ENCODE measurements at regions not wholly inside any gene's neighbourhood (a gene's known extent, or its start where the extent isn't known, plus 50 kb on each side); places are given as distances from the start of the nearest gene placed in this dataset.
A peak's percentile ranks its signal among the peaks of the same experiment; 100 is the strongest.
"Not testable (repeated sequence)": the region's sequence is repeated elsewhere in the genome, so short reads cannot be mapped to it uniquely, and the experiment has no call there.

DNA sequence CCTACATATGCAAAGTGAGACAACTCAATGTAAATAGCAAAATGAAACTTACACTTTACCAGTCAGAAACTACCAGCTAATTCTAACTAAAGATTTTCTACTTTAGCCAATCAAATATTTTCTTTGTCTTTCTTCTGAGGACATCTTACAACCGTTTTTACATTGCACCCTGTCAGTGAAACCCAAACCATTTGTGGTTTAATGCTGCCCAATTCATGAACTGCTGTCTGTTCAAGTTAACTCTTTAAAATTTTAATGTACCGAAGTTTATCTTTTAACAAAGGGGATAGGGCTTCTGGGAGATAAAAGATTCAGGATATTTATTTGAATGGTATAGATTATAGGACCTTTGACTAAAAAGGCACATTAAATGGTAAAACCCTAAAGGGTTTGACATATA lies 121.3 kb upstream of the HDDC2 start:
- no peak for DNase-seq

GRCh38 chr6:125431971-125432370 lies 130.2 kb upstream of the HDDC2 start:
- no peak for DNase-seq

DNA sequence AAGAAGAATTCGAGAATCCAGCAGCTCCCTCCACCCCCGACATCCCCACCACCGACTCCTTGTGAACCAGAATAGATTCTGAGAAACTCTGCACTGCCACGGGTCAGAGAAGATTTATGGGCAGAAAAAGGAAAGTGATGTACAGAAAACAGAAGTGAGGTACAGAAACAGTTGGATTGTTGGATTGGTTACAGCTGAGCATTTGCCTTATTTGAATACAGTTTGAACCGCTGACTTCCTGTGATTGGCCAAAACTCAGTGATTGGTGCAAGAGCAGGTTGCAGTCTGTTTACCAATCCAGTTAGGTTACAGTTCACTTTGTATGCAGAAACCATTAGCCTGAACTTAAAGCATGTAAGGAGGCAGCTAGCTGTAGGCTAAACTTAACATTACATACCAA lies 131.2 kb upstream of the HDDC2 start:
- no peak for DNase-seq

- DNase-seq, result no peak
Observed at GRCh38 chr6:125434760-125435159, 133.0 kb upstream of the HDDC2 start.

DNA sequence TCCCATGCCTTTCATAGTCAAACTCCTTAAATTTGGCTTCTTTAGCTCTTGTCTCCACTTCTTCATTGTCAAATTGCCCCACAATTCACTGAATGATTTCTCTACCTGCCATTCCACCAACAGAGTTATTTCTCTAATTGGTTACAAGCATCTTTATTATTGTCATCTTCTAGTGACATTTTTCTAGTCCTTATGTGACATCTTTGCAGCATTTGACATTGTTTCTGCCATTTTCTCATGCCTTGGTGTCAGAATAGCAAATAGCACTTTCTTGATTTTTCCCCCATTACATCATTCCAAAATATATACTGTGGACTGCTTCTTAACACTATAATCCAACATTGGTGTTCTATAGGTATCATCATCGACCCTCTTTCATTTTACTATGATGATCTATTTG lies 137.7 kb upstream of the HDDC2 start:
- no peak for DNase-seq

- DNase-seq, result peak in 14 of 58 donors; percentile 0 to 41 (median 2)
Observed at GRCh38 chr6:125444006-125444923, 142.5 kb upstream of the HDDC2 start.

DNA sequence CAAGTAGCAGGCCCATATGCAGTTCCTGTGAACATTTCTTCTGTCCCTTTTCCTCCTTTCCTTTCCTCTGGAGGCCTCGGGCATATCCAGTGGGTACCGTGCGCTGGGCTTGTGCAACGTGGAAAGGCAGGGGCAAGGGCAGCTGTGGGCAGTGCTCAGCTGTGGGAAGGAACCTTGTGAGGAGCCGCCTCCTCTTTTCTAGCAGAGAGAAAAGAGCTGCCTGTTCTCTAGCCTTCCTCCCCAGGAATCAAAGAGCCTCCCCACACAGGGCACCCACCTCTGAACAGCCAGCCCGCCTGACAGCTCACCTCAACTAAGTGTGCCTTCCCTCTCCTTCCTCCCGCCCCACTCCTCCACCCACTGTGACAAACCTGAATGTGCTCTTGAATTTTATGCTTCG lies 143.3 kb upstream of the HDDC2 start:
- DNase-seq, result peak in 1 of 58 donors; percentile 40

DNA sequence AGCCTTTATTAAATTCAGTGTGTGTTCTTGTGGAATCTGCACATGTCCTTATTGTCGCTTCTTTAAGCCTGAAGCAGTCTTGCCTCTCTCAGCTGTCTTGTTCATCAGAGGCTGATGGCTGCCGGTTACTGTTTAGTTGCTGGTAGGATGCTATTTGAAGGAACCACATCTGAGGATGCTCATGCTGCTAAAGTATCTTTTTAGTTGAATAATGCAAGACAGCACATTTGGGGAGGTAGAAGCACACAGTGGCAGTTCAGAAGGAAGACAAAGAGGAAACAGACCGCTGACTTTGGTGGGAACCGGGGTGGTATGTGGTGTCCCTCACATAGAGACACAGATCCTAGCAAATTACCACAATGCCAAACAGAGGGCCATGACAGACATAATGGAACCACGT lies 144.2 kb upstream of the HDDC2 start:
- no peak for DNase-seq

DNA sequence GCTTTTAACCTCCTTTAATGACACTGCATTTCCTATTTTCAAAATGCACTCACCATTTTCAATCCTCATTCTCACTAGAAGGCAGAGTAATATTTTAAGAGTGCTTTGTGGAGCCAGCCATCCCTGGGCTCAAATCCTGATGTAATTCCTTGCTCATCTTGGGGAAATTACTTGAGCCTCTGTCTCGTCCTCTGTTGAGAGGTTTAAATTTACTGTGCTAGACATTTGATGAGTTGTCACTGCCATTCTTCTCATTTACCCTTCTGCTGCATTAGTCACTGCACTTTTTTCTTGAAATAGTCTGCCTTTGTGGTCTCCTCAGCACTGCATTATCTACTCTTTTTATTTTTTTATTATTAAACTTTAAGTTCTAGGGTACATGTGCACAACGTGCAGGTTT lies 150.0 kb upstream of the HDDC2 start:
- DNase-seq, result no peak

DNA sequence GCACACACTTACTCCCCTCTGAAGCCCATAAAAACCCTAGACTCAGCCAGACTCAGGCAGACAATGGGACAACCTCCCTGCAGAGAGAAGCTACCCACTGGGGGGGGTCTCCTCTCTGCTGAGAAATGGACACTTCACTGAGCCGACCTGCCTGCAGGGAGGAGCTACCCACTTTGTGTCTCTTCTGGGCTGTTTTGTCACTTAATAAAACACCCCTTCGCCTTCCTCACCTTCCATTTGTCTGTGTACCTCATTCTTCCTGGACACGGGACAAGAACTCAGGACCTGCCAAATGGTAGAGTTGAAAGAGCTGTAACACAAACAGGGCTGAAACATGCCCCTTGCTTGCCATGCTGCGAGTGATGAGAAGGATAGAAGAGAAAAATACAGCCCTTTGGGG lies 151.7 kb upstream of the HDDC2 start:
- DNase-seq, result no peak

GRCh38 chr6:125454351-125454750 lies 152.6 kb upstream of the HDDC2 start:
- DNase-seq, result no peak

DNA sequence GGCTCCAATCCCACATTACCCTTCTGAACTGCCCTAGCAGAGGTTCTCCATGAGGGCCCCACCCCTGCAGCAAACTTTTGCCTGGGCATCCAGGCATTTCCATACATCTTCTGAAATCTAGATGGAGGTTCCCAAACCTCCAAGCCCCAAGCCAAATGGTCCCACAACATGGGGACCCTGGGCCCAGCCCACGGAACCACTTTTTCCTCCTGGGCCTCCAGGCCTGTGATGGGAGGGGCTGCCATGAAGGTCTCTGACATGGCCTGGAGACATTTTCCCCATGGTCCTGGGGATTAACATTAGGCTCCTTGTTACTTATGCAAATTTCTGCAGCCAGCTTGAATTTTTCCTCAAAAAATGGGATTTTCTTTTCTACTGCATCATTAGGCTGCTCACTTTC lies 156.7 kb upstream of the HDDC2 start:
- not testable (repeated sequence) for DNase-seq

GRCh38 chr6:125465332-125465731 lies 163.6 kb upstream of the HDDC2 start:
- not testable (repeated sequence) for DNase-seq

DNA sequence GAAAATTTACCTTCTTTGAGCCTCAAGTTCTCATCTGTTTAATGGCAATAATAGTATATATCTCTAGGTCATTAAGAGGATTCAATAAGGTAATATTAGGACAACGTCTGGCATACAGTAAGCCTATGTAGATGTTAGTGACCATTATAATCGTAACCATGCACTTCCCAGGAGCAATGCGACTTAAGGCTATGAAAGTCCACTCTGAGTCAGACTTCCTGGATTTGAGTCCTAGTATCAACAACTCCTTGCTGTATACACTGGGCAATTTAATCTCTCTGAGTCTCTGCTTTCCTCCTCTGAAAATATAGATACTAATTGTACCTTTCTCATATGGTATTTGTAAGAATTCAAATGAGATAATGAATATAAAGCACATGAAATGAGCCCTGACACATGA lies 168.1 kb upstream of the HDDC2 start:
- DNase-seq, result no peak

DNA sequence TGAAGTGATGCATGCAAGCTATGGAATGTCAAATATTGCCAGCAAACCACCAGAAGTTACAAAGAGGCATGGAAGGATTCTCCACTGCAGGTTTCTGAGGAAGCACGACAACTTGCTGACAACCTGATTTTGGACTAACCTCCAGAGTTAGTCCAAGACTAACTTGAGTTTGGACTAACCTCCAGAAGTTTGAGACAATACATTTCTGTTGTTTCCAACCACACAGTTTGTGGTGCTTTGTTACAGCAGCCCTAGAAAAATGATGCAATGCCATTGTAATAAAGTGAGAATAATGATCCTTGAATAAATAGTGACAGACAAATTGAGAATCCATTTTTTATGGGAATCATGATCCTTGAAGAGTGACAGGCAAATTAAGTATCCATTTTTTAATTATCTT lies 169.9 kb upstream of the HDDC2 start:
- DNase-seq, result no peak

DNA sequence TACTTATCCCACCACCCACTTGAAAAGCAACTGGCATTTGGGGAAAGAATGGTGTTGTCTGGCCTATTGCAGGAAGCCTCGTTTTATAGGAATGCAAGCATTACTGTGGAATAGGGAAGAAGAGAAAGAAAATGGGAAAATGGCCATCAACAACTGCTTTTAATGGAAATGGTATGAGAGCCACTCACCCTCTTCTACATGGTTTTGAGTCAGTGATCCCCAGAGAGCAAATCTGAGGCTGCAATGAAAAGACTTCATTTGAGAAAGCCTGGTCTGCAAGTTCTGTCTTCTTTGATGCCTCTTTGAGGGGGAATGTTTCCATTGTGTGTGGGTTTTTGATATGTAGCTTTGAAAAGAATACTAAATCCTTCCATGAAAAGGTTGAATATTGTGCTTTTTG lies 172.3 kb upstream of the HDDC2 start:
- no peak for DNase-seq

DNA sequence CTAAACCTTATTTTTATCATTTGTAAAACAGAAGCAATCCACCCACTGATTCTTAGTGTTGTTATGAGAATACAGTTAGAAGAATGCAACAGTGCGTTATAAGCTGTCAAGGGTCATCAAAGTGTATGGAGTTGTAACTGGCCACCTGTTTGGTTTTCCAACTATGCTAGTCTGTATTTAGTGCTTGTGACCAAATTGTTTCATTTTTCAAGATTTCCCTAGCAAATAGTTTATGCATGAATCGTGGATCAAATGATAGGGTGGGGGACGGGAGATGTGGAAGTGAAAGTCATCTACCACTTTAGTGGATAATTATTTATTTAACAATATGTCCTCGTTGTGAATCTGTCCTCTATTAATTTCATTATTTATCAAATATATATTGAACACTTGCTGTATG lies 175.4 kb upstream of the HDDC2 start:
- DNase-seq, result no peak

DNA sequence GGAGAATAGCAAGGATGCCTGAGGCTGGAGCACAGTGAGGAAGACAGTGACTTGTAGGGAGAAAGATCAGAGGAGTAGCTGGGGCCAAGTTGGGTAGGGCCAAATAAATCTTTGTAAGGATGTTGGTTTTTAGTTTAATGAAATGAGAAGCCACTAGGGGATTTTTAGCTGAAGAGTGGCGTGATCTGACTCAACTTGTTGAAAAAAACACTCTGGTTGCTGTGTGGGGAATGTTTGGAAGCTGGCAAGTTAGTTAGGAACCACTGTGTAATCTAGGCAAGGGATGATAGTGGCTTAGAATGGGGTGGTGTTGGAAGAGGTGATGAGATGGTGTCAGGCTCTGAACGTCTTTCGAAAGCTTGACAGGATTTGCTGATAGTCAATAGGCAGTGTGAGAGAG lies 176.1 kb upstream of the HDDC2 start:
- DNase-seq, result no peak

DNA sequence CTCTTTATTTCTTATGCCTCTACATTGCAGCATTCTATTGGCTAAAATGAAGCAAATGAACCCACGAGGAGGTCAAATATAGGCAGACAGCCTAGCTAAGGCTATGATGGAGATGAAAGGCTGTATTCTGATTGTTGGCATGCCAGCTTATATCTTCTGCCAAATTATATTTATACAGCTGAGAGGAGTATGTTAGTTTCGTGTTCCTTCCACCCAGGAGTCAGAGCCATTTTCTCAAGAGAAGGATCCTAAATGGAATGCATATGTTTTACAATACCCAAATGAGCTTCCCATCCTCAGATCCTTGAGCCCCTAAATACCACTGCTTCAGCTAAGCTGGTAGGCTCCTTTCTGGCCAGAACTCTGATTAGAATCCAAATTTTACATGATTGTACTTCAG lies 178.4 kb upstream of the HDDC2 start:
- DNase-seq, result no peak

- DNase-seq, result no peak
Observed at GRCh38 chr6:125480571-125480970, 178.8 kb upstream of the HDDC2 start.

DNA sequence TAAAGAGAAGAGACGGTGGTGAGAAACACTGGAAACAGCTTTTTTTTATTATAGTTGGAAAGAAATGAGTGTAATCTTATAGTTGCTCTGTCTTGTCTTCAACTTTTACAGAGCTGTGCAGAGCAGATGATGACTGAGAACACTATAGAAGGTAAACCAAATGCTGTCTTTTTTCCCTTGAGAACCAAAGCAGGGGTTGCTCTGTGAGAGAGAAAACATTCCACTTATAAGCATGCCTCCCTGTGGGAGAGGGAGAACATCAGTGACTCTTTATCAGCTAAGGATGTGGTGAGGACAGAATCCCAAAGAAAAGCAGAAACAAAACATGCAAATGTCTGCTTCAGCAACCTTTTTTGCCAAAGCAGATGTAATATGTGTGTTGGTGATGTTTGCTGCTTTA lies 179.3 kb upstream of the HDDC2 start:
- DNase-seq, result no peak

DNA sequence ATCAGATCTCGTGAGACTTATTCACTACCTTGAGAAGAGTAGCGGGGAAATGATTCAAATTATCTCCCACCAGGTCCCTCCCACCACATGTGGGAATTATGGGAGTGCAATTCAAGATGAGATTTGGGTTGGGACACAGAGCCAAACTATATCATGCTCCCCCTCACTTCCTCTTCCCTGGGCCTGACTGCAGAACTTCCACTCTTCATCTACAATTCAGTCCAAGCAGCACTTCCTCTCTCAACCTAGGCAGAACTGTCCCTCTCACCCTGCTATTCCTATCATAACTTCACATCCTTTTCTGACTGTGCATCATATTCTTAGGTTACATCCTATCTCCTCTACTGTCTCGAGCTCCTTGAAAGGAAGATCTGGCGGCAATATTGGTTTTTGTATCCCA lies 184.0 kb upstream of the HDDC2 start:
- no peak for DNase-seq

- DNase-seq, result peak in 1 of 58 donors; percentile 1
Observed at GRCh38 chr6:125486881-125487280, 185.1 kb upstream of the HDDC2 start.

Data from anterior cingulate cortex (tissue), 58 donors.